Epithelial cell of esophagus (primary cell): ENCODE measurements at regions not wholly inside any gene's neighbourhood (a gene's known extent, or its start where the extent isn't known, plus 50 kb on each side); places are given as distances from the start of the nearest gene placed in this dataset.

Experiments used
- DNase-seq: peaks from one replicate; pipeline ENCODE4 v3.0.0; 2010; ENCODE audit warnings: low read depth
- H3K4me3 ChIP-seq: 2 replicates; pipeline ENCODE4 v1.5.1; 2011; ENCODE audit warnings: mild to moderate bottlenecking, low read length, control low read depth
- TF ChIP-seq, protein P1 (sequence below): IDR thresholded peaks from 2 replicates; pipeline ENCODE4 v1.5.1; 2011; ENCODE audit warnings: low read depth, mild to moderate bottlenecking, low read length, control low read depth, inconsistent platforms; ENCODE audit not compliant: insufficient read depth; ENCODE audit errors: missing control alignments

DNA sequence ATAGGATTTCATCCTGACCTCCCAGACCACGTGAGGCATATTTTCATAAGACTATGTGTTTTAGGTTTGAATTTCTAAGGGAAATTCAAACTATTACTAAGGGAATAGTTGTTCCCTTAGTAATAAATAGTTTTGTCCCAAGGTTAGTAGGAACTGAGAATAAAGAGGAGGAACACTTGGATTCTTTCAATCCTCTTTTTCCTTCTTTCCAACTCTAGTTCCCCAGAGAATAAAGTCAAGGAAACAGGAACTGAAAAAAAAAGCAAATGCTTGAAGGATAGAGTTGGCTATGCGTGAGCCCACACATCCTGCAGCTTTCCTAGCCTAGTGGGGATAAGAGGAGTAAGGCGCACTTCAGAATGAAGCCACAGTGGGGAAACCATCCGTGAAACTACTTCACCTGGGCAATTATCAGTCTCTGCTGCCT lies 312.1 kb upstream of the TGFBR2 start:
- no peak for DNase-seq
- TF ChIP-seq, protein P1, sequence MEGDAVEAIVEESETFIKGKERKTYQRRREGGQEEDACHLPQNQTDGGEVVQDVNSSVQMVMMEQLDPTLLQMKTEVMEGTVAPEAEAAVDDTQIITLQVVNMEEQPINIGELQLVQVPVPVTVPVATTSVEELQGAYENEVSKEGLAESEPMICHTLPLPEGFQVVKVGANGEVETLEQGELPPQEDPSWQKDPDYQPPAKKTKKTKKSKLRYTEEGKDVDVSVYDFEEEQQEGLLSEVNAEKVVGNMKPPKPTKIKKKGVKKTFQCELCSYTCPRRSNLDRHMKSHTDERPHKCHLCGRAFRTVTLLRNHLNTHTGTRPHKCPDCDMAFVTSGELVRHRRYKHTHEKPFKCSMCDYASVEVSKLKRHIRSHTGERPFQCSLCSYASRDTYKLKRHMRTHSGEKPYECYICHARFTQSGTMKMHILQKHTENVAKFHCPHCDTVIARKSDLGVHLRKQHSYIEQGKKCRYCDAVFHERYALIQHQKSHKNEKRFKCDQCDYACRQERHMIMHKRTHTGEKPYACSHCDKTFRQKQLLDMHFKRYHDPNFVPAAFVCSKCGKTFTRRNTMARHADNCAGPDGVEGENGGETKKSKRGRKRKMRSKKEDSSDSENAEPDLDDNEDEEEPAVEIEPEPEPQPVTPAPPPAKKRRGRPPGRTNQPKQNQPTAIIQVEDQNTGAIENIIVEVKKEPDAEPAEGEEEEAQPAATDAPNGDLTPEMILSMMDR: no peak
- no peak overlapping the region for H3K4me3 ChIP-seq

DNA sequence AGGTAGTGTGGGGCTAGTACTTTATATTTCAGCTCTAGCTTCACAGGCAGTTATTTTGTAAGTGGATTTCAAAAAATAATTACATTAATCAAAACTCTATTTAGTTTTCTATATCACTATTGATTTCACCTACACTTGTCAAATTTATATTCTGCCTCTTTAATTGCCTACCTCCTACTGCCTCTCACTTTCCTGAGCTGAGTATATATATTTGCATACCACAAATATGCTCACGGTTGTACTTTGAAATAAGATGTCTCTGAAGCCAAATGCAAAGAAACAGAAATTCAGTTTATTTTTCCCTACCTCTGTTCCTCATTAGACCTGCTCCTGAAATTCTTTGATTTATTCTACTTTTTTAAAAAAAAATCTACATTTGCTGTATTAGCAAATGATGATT lies 309.3 kb upstream of the TGFBR2 start:
- no peak overlapping the region for H3K4me3 ChIP-seq
- TF ChIP-seq, protein P1: no peak
- DNase-seq: no peak

DNA sequence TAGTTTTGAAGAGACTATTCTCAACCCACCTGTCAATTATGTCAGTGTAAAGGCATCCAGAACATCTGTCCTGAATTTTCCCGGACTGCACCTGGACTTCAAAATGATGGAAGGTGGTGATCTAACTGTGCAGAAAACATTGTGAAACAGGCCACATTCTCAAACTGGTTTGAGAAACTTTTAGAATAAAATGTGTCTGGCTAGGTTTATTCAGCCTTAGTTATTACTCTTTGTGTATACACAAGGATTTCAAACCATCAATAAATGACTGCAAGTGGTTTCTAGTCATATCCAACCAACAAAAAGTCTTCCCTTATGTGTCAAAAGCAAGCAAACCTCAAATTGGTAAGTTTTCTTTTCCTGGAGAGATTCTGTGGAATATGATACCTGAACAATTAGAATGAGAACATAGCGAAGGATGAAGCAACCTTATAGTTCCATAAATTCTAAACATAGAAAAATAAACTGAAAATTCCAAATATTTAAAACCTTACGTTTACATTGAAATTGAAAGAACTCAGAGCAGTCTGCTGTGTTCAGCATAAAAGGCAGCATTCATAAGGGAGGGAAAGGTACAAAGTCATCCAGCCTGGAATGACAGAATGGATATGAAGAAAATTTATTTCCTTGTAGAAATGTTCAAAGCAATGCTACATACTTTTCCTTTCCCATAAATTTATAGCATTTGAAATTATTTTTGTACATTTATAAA lies 306.6 kb upstream of the TGFBR2 start:
- peak; percentile 64 for DNase-seq
- H3K4me3 ChIP-seq: no peak overlapping the region
- TF ChIP-seq, protein P1: no peak

DNA sequence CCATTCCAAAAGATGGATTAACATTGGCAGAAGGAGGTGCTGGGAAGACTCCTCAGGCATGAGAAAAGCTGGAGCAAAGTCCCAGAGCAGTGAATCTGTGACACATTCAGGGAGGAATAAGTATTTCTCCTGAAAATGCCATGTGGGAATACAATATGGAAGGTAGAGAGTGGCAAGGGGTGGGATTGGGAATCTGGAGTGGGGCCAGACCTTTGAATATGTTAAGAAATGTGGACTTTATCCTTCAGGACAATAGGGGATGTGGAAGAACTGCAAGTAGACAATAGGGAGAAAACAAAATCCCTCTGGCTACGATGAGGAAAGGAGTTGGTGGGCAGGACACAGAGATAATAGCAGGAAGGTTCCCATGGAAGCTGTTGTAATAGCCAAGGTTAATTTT lies 305.6 kb upstream of the TGFBR2 start:
- H3K4me3 ChIP-seq: no peak overlapping the region
- TF ChIP-seq, protein P1: no peak
- no peak for DNase-seq

DNA sequence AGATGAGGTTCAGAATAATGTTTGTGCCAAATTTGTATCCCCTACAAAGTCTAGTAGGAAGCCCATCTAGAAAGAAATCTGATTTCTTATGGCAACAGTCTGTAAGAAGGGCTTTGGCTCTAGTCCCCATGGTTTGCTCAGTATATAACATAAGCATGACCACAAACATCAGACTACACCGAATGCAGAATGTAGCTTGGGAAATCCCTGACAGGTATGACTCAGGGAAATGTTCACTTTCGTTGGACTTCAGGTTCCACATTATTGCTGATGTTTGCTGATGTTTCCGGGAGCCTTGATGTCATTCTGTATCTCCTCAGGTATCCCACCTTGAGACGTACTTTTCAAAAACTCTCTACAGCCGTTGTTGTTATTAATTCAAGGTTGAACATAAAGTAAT lies 304.4 kb upstream of the TGFBR2 start:
- TF ChIP-seq, protein P1: no peak
- DNase-seq: peak; percentile 86
- H3K4me3 ChIP-seq: no peak overlapping the region

DNA sequence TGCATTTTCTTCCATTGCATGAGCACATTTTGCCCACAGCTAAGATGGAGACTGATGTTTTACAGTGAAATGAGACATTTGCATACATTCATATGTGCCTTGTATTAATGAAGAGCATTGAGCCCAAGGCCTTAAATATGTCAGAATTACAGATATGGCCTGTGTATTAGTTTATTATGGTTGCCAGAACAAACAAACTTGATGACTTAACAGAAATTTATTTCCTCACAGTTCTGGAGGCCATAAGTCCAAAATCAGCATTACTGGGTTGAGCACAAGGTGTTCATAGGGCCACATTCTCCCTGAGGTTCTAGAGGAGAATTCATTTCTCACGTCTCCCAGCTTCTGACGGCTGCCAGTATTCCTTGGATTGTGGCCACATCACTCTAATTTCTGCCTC lies 302.6 kb upstream of the TGFBR2 start:
- no peak for DNase-seq
- H3K4me3 ChIP-seq: no peak overlapping the region
- TF ChIP-seq, protein P1: no peak

DNA sequence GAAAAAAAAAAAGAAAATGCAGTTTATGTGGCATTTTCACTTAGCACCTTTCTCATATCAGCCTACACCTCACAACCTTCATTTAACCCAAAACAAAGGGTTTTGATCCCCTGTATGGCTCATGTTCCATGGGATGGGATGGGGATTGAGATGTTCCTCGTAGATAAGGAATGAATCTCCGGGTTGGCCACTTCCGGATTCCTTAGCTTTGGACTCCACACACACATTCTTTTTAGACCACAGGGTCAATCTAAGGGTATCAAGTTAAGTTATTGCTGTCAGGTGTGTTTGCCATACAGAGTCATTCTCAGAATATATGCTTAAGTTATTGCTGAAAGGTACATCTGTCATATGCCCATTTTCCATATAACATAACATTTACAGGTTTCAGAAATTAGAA lies 301.4 kb upstream of the TGFBR2 start:
- TF ChIP-seq, protein P1: no peak
- no peak for DNase-seq
- no peak overlapping the region for H3K4me3 ChIP-seq
